HepG2 (cell line): ENCODE measurements at regions not wholly inside any gene's neighbourhood (a gene's known extent, or its start where the extent isn't known, plus 50 kb on each side); places are given as distances from the start of the nearest gene placed in this dataset.

ENCODE experiments used
- ESRRA ChIP-seq: sonication (generic); formaldehyde crosslinking; IDR thresholded peaks from 2 replicates; pipeline ENCODE4 v1.5.1; 2020; ENCODE audit warnings: mild to moderate bottlenecking, low read depth, missing genetic modification reagents
- HDAC6 ChIP-seq: fragments of 200-600 bp; sonication (generic); IDR thresholded peaks from 2 replicates; pipeline ENCODE4 v1.7.0; 2017; ENCODE audit warnings: mild to moderate bottlenecking, antibody characterized with exemption, low read length, low read depth
- MAFF ChIP-seq: IDR thresholded peaks from 2 replicates; pipeline ENCODE4 v1.6.1; 2011; ENCODE audit warnings: low read depth, low read length, improper control_type of control experiment
- MEIS1 ChIP-seq: sonication (generic); formaldehyde crosslinking; IDR thresholded peaks from 2 replicates; pipeline ENCODE4 v1.9.0; 2021; ENCODE audit warnings: mild to moderate bottlenecking, missing genetic modification reagents, moderate library complexity, borderline replicate concordance
- NKX3-1 ChIP-seq: sonication (generic); formaldehyde crosslinking; IDR thresholded peaks from 2 replicates; pipeline ENCODE4 v1.5.0; 2020; ENCODE audit warnings: missing genetic modification reagents
- PCBP1 ChIP-seq: fragments of 200-400 bp; formaldehyde crosslinking; IDR thresholded peaks from 2 replicates; pipeline ENCODE4 v1.6.1; 2017; ENCODE audit warnings: mild to moderate bottlenecking, low read depth, low read length, borderline replicate concordance
- SMYD3 ChIP-seq: sonication (generic); formaldehyde crosslinking; IDR thresholded peaks from 2 replicates; pipeline ENCODE4 v1.8.1; 2023; ENCODE audit warnings: mild to moderate bottlenecking, missing genetic modification reagents
- YEATS2 ChIP-seq: sonication (generic); formaldehyde crosslinking; IDR thresholded peaks from 2 replicates; pipeline ENCODE4 v1.4.0; 2020; ENCODE audit warnings: missing genetic modification reagents, borderline replicate concordance
- ZBTB7A ChIP-seq: sonication (generic); formaldehyde crosslinking; IDR thresholded peaks from 2 replicates; pipeline ENCODE4 v1.8.0; 2022; ENCODE audit warnings: mild to moderate bottlenecking, missing genetic modification reagents
- ZFP36 ChIP-seq: fragments of 150-350 bp; IDR thresholded peaks from 2 replicates; pipeline ENCODE4 v1.6.1; 2018; ENCODE audit warnings: borderline replicate concordance, low read length, low read depth; ENCODE audit not compliant: partially characterized antibody
- ZNF850 ChIP-seq: sonication (generic); formaldehyde crosslinking; conservative IDR thresholded peaks from 2 replicates; pipeline ENCODE4 v1.9.0; 2021; ENCODE audit warnings: mild to moderate bottlenecking, missing genetic modification reagents
- ZNF891 ChIP-seq: sonication (generic); formaldehyde crosslinking; IDR thresholded peaks from 2 replicates; pipeline ENCODE4 v1.5.0; 2020; ENCODE audit warnings: mild to moderate bottlenecking, missing genetic modification reagents
- TF ChIP-seq, protein P1 (sequence below): sonication (generic); formaldehyde crosslinking; IDR thresholded peaks from 2 replicates; pipeline ENCODE4 v1.4.0; 2020; ENCODE audit warnings: missing genetic modification reagents, borderline replicate concordance
- TF ChIP-seq, protein P2 (sequence below): sonication (generic); formaldehyde crosslinking; IDR thresholded peaks from 2 replicates; pipeline ENCODE4 v1.5.0; 2020; ENCODE audit warnings: mild to moderate bottlenecking, missing genetic modification reagents
- TF ChIP-seq, protein P3 (sequence below), 2 experiments: IDR thresholded peaks; 2 replicates each; pipeline ENCODE4 v1.6.1; 2011 to 2012; ENCODE audit warnings: low read length in 2 of 2, borderline replicate concordance in 1 of 2, low read depth in 1 of 2, mild to moderate bottlenecking in 1 of 2, moderate library complexity in 1 of 2
- TF ChIP-seq, protein P4 (sequence below): sonication (generic); formaldehyde crosslinking; IDR thresholded peaks from 2 replicates; pipeline ENCODE4 v1.8.0; 2022; ENCODE audit warnings: missing genetic modification reagents, mild to moderate bottlenecking, borderline replicate concordance
- TF ChIP-seq, protein P5 (sequence below): sonication (generic); formaldehyde crosslinking; conservative IDR thresholded peaks from 2 replicates; pipeline ENCODE4 v1.4.0; 2020; ENCODE audit warnings: missing genetic modification reagents

DNA sequence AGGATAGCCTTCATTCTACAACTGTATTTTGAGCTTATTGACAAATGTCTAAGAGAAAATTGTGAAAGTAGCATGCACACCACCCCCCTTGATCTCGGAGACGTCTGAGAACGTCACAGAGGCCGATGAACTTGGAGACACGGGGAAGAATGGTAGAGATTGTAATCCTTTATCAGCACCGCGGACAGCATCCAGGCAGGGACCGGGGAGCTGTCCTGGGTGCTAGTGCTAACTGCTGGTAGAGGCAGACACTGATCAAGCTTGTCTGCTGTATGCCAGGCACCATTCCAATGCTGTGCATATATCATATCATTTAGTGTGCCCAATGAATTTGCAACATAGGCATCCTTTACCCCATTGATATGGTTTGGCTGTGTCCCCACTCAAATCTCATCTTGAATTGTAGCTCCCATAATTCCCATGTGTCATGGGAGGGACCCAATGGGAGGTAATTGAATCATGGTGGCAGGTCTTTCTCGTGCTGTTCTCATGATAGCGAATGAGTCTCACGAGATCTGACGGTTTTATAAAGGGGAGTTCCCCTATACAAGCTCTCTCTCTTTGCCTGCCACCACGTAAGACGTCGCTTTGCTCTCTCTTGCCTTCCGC, 98.8 kb downstream of the LHX2 start (continued):
- TF ChIP-seq HDAC6 = no peak
- TF ChIP-seq ESRRA = peak; percentile 94
- no peak for TF ChIP-seq MAFF
- TF ChIP-seq NKX3-1 = peak; percentile 100
- TF ChIP-seq MEIS1 (CRISPR knock-in tag) = peak; percentile 97
- TF ChIP-seq, protein P1, sequence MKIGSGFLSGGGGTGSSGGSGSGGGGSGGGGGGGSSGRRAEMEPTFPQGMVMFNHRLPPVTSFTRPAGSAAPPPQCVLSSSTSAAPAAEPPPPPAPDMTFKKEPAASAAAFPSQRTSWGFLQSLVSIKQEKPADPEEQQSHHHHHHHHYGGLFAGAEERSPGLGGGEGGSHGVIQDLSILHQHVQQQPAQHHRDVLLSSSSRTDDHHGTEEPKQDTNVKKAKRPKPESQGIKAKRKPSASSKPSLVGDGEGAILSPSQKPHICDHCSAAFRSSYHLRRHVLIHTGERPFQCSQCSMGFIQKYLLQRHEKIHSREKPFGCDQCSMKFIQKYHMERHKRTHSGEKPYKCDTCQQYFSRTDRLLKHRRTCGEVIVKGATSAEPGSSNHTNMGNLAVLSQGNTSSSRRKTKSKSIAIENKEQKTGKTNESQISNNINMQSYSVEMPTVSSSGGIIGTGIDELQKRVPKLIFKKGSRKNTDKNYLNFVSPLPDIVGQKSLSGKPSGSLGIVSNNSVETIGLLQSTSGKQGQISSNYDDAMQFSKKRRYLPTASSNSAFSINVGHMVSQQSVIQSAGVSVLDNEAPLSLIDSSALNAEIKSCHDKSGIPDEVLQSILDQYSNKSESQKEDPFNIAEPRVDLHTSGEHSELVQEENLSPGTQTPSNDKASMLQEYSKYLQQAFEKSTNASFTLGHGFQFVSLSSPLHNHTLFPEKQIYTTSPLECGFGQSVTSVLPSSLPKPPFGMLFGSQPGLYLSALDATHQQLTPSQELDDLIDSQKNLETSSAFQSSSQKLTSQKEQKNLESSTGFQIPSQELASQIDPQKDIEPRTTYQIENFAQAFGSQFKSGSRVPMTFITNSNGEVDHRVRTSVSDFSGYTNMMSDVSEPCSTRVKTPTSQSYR (CRISPR knock-in tag) = peak; percentile 98
- TF ChIP-seq SMYD3 = peak; percentile 100
- TF ChIP-seq ZNF891 (CRISPR knock-in tag) = peak; percentile 100
- TF ChIP-seq, protein P2, sequence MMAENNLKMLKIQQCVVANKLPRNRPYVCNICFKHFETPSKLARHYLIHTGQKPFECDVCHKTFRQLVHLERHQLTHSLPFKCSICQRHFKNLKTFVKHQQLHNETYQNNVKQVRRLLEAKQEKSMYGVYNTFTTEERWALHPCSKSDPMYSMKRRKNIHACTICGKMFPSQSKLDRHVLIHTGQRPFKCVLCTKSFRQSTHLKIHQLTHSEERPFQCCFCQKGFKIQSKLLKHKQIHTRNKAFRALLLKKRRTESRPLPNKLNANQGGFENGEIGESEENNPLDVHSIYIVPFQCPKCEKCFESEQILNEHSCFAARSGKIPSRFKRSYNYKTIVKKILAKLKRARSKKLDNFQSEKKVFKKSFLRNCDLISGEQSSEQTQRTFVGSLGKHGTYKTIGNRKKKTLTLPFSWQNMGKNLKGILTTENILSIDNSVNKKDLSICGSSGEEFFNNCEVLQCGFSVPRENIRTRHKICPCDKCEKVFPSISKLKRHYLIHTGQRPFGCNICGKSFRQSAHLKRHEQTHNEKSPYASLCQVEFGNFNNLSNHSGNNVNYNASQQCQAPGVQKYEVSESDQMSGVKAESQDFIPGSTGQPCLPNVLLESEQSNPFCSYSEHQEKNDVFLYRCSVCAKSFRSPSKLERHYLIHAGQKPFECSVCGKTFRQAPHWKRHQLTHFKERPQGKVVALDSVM = peak; percentile 65
- TF ChIP-seq YEATS2 (CRISPR knock-in tag) = peak; percentile 97
- TF ChIP-seq ZFP36 = no peak
- no peak for TF ChIP-seq PCBP1
- TF ChIP-seq ZNF850 = 0 out of 2 replicates have a peak, but pooled peaks have one; percentile 88
- TF ChIP-seq ZBTB7A = peak; percentile 99
- TF ChIP-seq, protein P3, sequence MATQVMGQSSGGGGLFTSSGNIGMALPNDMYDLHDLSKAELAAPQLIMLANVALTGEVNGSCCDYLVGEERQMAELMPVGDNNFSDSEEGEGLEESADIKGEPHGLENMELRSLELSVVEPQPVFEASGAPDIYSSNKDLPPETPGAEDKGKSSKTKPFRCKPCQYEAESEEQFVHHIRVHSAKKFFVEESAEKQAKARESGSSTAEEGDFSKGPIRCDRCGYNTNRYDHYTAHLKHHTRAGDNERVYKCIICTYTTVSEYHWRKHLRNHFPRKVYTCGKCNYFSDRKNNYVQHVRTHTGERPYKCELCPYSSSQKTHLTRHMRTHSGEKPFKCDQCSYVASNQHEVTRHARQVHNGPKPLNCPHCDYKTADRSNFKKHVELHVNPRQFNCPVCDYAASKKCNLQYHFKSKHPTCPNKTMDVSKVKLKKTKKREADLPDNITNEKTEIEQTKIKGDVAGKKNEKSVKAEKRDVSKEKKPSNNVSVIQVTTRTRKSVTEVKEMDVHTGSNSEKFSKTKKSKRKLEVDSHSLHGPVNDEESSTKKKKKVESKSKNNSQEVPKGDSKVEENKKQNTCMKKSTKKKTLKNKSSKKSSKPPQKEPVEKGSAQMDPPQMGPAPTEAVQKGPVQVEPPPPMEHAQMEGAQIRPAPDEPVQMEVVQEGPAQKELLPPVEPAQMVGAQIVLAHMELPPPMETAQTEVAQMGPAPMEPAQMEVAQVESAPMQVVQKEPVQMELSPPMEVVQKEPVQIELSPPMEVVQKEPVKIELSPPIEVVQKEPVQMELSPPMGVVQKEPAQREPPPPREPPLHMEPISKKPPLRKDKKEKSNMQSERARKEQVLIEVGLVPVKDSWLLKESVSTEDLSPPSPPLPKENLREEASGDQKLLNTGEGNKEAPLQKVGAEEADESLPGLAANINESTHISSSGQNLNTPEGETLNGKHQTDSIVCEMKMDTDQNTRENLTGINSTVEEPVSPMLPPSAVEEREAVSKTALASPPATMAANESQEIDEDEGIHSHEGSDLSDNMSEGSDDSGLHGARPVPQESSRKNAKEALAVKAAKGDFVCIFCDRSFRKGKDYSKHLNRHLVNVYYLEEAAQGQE (IDR thresholded peaks at IDR 0.05; ENCODE audit: borderline replicate concordance in 1 of 2, low read depth in 1 of 2, low read length in 2 of 2) = peak in 1 of 2 experiments; percentile 100
- TF ChIP-seq, protein P4, sequence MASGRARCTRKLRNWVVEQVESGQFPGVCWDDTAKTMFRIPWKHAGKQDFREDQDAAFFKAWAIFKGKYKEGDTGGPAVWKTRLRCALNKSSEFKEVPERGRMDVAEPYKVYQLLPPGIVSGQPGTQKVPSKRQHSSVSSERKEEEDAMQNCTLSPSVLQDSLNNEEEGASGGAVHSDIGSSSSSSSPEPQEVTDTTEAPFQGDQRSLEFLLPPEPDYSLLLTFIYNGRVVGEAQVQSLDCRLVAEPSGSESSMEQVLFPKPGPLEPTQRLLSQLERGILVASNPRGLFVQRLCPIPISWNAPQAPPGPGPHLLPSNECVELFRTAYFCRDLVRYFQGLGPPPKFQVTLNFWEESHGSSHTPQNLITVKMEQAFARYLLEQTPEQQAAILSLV (CRISPR knock-in tag) = peak; percentile 100
- TF ChIP-seq, protein P5, sequence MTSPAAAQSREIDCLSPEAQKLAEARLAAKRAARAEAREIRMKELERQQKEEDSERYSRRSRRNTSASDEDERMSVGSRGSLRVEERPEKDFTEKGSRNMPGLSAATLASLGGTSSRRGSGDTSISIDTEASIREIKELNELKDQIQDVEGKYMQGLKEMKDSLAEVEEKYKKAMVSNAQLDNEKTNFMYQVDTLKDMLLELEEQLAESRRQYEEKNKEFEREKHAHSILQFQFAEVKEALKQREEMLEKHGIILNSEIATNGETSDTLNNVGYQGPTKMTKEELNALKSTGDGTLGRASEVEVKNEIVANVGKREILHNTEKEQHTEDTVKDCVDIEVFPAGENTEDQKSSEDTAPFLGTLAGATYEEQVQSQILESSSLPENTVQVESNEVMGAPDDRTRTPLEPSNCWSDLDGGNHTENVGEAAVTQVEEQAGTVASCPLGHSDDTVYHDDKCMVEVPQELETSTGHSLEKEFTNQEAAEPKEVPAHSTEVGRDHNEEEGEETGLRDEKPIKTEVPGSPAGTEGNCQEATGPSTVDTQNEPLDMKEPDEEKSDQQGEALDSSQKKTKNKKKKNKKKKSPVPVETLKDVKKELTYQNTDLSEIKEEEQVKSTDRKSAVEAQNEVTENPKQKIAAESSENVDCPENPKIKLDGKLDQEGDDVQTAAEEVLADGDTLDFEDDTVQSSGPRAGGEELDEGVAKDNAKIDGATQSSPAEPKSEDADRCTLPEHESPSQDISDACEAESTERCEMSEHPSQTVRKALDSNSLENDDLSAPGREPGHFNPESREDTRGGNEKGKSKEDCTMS (CRISPR knock-in tag) = peak; percentile 99
